GM18873 (cell line): ENCODE measurements at regions not wholly inside any gene's neighbourhood (a gene's known extent, or its start where the extent isn't known, plus 50 kb on each side); places are given as distances from the start of the nearest gene placed in this dataset.
"Not testable (repeated sequence)": the region's sequence is repeated elsewhere in the genome, so short reads cannot be mapped to it uniquely, and the experiment has no call there.

Source experiments
- ATAC-seq: cut with Tn5 transposase; IDR thresholded peaks from one replicate; pipeline ENCODE4 v1.9.1; 2021; ENCODE audit warnings: mild to moderate bottlenecking, moderate library complexity, moderate number of reproducible peaks; ENCODE audit not compliant: unreplicated experiment, low FRiP score

DNA sequence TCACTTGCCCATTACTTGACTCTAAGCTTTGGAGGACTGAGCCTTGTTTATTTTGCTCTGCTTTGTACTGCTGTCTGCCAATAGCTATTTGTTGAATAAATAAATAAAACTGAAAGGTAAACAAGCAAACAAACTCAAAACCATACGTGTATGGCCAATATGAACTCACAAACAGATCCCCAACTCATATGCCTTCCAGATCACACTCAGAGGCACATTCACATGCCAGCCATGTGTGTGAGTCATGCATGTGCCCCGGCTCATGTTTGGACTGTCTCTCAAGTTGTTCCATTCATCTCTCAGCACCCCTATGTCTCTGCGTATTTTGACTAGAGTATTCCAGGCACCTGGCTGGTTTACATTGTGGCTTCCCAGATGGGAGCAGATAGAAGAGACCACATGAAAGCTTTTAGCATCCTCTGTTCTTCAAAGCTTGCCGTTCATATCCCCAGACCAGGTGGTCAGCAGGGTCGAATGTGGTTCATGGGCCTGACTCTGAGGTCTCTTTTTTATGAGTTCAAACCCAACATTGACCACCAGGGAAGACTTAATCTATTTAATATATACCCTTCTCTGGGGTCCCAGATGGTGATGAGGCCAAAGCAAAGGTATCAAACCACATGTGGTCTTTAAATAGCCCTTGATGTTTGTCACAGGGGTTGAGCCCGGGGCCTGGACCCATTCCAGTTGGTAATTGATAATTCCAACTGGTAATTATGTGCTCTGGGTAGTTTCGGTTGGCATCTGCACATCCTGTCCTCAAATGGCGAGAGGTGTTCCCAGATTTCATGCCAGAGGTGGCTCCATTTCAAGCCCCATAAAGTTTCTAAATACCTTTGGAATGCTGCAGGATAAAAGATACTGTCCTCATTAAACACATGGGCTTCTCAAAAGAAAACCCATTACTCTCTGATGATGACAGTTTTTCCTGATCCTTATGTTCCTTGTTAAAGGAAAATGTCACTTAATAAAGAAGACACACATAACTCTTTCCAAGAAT is 287.3 kb upstream of the MAF start:
- no peak for ATAC-seq

DNA sequence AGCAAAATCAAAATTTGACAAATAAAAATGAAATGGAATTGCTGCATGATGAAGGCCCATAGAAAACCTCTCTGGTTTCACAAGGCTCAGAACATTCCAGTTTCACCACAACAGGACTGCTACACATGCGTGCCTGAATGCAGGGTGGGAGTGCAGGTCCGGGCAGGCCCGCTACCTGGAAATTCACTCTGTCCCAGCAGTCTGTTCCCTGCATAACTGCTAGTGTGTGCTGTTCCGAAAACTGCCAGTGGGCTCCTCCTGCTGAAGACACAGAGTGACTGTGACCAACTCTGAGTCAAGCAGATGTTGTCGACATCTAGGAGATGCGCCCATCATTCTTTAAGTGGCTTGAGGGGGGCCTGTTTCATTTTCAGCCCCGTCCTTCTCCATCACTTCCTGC is 284.8 kb upstream of the MAF start:
- no peak for ATAC-seq

DNA sequence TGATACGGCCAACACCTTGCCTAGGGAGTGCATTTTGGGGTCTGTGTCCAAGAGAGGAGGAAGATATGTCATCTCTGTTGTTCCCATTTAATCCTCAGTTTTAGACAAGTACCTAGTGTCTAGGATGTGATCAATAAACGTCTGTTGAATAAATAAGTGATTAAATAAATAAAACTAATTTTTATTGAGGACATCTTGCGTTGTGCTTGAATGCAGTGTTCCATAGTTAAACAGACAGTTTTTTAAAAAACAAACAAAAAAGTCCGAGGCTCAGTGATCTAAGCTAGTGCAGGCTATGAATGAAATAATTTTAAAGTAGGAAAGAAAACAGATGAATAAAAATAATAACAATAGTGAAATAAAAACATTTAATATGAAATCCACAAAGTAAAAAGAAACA is 283.0 kb upstream of the MAF start:
- ATAC-seq, result no peak

DNA sequence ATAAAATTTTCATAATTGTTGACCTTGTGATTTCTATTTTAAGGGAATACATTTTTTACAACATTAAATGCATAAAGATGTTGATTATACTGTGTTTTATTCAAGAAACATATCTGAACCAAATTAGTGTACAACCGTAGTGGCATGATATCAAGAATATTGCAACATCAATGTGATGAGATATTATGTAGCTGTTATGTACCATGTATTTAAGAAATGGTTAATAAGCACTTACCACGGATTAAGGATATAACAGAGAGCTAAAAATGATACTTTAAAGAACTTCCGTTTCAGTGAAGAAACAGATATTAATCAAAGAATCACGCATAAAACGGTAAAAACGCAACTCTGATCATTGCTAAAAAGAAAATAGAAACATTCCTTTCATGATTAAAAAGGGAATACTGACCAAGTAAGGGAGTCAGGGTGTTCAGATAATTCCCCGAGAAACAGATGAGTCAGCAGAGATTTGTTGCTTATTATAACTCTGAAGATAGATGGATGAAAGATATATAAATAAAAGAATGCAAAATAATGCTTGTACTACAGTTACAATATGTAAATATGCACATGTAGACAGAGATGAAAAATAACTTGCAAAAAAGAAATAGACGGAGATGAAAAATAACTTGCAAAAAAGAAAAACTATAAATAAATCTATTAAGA is 281.9 kb upstream of the MAF start:
- no peak for ATAC-seq

DNA sequence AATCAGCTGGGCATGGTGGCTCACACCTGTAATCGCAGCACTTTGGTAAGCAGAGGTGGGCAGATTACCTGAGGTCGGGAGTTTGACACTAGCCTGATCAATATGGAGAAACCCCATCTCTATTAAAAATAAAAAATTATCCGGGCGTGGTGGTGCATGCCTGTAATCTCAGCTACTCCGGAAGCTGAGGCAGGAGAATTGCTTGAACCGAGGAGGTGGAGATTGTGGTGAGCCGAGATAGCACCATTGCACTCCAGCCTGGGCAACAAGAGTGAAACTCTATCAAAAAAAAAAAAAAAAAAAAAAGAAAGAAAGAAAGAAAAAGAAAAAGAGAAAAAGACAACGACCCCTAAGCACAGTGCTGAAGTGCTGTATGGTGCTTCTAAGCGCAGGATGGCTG is 280.6 kb upstream of the MAF start:
- not testable (repeated sequence) for ATAC-seq

DNA sequence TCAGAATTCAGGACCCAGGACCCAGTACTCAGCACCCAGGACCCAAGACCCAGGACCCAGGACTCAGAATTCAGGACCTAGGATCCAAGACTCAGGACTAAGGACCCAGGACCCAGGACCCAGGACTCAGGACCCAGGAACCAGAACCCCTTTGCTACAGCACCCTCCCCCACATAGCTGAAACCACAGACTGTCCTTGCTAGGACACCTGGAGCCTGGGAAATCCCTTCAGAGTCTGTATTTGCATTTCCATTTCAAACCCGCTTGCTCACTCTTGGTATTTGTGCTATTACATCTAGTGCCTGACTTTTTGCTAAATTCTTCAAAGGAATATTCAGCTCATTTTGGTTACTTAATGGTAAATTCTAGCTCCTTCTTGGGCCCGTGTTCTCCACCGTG is 275.8 kb upstream of the MAF start:
- no peak for ATAC-seq

DNA sequence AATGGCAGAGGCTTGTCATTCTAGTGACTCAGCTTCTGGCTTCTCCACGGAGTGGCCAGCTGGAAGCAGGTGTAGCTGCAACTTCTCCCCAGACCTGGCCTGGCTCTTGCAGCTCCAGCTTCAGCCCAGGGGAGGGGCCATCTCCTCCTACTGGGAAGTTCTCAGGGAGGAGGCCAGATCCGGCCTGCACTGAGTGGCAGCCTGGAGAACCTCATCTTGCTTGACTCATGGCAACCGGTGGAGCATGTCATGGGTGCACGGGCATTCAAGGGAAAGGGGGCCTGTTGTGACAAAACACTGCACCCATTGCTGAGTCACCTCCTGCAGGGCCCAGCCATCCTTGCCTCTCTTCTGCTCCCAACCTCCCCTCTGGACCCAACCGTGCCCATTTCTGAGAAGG is 273.9 kb upstream of the MAF start:
- ATAC-seq, result no peak

DNA sequence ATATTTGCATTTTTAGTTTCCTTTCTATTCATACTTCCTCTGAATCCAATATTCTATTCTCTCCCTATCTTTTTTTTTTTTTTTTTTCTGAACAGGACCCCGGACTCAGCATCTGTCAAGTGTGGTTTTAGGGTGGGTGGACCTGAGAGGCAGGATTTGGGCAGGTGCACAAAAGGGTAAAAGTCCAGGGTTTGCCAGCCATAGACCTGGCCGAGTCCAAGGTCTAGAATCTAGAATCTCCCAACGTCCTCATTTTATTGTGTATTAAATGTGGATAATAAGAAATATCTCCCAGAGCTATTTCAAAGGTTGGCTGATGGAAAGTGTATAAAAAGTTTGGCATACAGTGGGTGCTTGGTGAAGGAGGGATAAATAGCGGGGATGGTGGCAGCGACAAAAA is 273.3 kb upstream of the MAF start:
- ATAC-seq, result no peak

DNA sequence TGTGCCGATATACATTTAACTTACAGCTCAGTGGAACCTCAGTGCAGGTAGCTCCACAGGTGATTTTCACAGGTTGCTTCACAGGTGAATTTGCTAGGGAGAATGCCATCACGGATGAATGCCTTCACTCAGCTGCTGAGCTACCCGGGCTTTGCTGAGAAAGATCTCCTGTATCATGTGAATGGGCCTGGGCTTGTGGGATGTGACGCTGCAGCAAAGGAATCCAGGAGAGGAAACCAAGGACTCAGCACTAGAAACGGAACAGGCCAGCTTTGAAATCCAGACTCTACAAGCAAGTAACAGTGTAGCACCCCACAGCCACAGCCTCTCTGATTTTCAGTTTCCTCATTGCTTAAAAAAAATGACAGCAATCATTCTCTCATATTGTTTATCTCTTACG is 271.4 kb upstream of the MAF start:
- no peak for ATAC-seq

DNA sequence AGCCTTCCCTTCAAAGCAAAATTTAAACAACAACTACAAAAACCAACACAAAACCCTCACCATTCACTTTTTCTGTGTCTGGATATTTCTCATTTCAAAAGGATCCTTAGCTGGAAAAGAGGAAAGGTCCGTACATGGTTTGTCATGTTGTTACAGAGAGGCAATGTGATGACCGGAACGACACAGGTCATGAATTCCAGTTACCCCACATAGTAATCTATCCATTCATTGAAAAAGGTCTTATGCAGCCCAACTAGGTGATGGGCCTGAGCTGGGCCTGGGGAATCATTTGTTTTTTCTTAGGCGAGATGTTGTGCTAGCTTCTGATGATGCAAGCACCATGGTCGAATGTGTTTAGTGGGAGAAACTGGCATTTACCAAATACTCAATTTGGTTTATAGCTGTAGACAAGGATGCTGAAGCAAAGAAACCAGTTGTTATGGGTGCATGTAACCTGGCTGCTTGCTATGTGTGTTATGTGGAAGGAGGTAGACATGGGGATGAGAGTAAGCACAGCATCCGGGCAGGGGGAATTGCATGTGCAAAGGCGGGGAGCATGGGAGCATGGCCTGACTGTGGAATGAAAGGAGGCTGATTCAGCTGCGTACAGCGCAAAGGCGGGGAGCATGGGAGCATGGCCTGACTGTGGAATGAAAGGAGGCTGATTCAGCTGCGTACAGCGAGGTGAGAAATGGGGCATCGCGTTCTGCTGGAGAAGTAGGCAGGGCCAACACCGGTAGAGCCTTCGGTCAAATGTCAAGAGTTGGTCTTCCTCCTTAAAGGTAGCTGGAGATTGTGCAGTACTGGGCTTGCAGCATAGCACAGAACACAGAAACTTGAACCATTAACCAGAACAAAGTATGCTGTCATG is 269.7 kb upstream of the MAF start:
- no peak for ATAC-seq

DNA sequence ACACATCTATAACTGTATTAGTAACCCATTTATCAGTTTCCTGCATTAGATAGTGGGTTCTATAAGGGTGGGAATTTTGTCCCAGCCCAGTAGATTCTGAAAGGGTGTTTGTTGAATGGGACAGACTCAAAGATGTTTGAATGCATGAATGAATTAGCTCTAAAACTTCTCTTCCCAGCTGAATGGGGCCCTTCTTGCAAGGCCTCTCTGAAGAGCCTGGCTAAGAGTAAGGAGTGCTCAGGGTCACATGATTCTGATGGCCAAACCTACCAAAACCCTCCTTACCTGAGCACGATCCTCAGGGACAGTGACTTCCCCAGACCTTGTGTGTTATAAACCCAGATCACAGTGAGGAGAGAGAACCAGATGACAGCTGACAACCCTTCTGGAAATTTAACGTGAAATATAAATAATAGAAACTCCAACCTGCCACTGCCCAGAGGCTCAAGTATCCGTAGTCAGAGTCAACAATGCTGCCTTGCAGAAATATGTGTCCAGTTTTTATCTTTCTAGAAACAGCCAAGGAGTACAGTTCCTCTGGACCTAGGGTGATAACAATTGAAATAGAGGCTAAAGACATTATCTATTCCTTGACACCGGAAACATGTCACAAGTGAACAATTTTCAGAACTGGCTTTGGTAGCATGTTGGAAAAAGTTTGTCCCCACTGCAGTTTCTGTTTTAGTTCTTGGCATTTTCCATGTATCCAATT is 268.9 kb upstream of the MAF start:
- ATAC-seq, result no peak

DNA sequence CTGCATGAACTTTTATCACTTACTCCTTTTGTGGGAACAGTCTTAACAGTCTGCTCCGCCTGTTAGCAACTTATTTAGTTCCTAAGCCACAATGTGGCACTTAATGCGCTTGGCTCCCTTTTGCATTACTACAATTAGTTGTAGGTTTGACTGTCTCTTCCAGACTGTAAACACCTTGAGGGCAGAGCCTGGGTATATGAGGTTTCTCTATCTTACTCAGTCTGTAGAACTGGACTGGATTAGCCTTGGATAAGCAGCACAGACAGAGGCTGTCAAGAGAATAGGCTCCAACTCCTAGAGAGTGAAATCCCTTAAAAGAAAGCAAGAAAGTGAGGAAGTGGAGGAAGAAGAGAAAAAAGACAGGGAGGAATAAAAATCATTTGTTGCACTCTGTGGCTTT is 268.3 kb upstream of the MAF start:
- ATAC-seq, result no peak

DNA sequence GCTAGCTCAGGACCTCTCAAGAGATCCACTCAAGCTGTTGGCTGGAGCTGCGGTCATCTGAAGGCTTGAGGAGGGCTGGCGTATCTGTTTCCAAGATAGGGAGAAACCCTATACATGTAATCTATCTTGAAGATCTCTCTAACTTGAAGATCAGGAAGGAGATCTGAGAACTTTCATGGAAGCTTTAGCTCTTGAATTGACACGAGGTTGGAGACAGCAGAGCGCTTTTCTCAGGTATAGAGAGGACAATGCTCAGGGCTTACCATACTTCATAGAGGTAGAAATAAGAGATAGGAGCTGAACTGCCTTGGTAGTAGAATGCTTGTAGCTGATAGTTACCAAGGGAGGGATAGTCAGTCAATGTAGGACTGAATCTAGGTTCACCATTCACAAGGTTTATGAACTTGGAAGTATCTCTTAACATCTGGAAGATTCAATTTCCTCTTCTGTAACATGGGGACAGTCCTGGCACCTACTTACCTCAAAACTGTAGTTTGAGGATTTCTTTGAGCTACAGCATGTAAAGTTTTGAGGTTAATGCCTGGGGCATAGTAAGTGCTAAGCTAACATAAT is 267.0 kb upstream of the MAF start:
- no peak for ATAC-seq

DNA sequence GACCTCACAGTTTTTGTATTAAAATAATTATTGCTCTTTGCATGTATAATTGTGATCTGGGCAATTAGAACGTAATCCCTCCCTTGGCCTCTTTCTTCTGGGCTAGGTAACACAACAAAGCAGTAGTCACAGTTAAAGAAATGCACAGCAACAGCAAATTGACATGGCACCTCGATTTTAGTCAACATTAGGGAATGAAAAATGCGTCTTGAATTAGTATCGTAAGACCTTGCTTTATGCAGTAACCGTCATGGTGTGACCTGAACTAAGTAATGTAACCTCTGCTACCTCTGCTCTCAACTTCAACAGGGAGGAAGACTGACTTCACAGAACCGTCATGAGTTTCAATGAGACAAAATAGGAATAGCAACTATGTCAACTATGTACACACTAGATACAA is 265.4 kb upstream of the MAF start:
- no peak for ATAC-seq

DNA sequence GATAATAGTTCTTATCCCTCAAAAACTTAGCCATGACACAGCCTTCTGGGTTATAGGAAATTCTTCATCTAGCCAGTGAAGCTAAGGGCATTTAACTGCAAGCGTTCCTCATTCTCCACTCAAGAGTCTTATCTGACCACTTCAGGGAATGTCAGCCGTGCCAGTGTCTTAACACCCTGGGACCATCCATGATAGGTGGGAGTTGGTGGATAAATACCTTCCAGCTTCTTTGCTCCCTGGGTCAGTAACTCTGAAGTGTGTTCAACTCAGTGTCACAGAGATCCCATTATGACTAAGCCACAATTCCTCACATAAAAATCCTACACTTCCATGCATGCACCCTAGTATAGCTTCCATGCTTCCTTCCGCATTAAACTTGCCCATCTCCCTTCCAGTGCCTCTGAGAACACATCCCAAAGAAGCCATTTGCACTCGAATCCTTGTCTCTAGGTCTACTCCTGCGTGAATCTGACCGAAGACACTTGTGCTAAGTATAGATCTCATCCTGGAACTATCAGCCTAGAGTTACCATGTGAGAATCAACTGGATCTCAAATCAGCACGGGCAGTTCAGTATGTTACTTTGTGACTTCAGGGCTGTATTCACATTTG is 264.3 kb upstream of the MAF start:
- ATAC-seq, result no peak

DNA sequence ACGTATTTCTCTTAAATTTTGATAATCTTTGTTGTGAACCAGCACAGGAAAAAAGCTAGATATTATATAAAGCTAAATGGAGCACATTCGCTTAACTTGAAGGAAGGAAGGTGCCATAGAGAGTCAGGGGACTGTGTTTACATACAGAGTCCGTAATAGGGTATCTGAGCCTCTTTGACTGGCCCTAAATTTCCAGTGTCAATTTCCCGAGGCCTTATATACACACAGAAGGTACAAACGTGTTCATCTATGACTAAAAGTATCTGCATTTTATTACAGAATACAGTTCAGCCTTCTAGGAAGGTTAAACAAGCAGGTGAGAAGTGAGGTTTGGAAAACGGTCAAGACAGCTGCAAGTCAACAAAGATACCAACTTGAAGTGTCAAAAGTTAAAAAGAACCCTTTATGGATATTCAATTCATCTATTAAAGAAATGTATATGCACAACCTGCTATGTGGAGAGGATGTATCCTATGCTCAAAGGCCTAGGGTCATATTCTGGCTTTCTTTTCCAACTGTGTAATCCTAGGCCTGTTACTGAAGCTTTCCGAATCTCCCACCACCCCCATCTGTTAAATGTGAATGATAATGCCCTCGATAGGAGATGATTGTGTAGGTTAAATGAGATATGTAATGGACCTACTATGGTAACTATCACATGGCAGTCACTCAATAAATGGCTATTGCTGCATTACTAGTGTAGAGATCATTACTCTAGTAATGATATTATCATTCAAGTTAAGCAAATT is 263.7 kb upstream of the MAF start:
- ATAC-seq, result no peak

DNA sequence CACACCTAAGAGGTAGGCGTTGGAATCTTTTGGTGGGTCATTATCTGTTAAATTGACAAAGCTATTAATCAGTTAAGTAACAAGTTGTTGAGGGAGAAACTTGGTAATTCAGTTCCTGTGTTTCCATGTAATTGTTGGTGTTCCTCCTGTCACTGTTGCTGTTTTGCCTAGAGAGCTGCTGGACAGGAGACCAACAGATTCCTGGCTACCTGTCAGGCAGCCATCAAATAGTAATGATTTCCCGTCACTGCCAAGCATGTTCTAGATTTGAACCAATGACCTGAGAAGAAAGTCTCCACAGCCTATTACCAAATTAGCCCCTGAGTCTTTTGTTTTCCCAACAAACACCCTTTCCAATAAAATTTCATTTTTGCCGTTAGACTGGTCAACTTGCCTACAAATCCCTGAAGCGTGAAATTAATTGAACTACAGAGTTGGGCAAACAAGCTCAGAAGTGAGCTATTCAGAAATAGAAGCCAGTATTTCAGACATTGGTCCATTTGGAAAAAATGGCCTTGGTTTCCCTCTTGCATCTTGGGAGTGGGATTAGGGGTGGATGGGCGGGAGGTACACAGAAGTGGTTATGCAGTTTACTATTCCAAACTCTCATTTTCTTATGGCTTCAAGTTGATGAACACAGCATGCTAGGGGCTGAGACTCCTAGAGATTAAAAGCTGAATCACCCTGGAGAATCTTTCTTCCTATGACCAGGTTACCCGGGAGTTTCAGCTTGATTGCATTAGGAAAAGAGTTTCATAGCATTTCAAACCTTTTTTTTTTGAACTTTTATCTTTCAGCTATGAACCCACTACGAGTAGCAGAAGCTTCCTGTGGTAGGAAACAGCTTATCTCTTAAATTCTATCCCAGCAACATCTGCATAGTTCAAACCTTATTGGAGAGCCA is 262.8 kb upstream of the MAF start:
- ATAC-seq, result no peak

DNA sequence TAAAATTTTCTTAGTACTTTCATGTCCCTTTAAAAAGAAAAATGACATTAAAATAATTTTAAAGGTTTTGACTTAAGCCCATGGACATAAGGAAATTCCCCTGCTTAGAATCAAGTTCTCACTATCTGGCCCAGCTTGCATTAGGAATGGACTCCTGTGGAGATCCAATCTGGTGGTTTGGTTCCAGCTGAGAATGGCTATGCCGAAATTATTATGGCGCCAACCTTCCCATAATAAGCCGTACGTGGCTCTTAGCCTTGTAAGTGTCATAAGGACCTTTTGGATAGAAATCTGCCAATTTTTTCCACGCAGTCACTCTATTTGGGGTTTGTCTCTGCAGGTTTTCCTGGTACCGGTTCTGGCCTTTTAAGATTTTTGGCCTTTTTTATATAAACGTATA is 262.1 kb upstream of the MAF start:
- ATAC-seq, result no peak
